Activated T-cell treated with anti-CD3 and anti-CD28 coated beads for 24 hours (primary cell): ENCODE measurements at regions not wholly inside any gene's neighbourhood (a gene's known extent, or its start where the extent isn't known, plus 50 kb on each side); places are given as distances from the start of the nearest gene placed in this dataset.

Experiments used
- DNase-seq: peaks from one replicate; pipeline ENCODE4 v3.0.0-alpha.2; 2020; ENCODE audit warnings: low read depth

- DNase-seq = no peak
These were observed 175.5 kb upstream of the TUT7 start for GRCh38 chr9:86529496-86530275.

- DNase-seq = no peak
These were observed 171.8 kb upstream of the TUT7 start for GRCh38 chr9:86526021-86526420.

- DNase-seq = no peak
These were observed 171.0 kb upstream of the TUT7 start for GRCh38 chr9:86525182-86525581.

GRCh38 chr9:86521977-86522376 lies 167.8 kb upstream of the TUT7 start:
- no peak for DNase-seq

GRCh38 chr9:86521322-86521721 lies 167.1 kb upstream of the TUT7 start:
- DNase-seq = no peak

GRCh38 chr9:86519066-86519615 lies 164.9 kb upstream of the TUT7 start:
- no peak for DNase-seq

GRCh38 chr9:86517475-86517874 lies 163.3 kb upstream of the TUT7 start:
- DNase-seq = no peak

GRCh38 chr9:86516564-86516963 lies 162.4 kb upstream of the TUT7 start:
- DNase-seq = no peak

- DNase-seq = no peak
These were observed 161.0 kb upstream of the TUT7 start for GRCh38 chr9:86515221-86515620.

- DNase-seq = no peak
These were observed 159.2 kb upstream of the TUT7 start for GRCh38 chr9:86513429-86513828.

GRCh38 chr9:86512929-86513328 lies 158.7 kb upstream of the TUT7 start:
- no peak for DNase-seq

- no peak for DNase-seq
These were observed 157.6 kb upstream of the TUT7 start for GRCh38 chr9:86511614-86512360.

GRCh38 chr9:86508208-86508903 lies 154.1 kb upstream of the TUT7 start:
- no peak for DNase-seq

- no peak for DNase-seq
These were observed 153.0 kb upstream of the TUT7 start for GRCh38 chr9:86507212-86507630.

GRCh38 chr9:86503942-86504341 lies 149.7 kb upstream of the TUT7 start:
- DNase-seq = no peak

GRCh38 chr9:86503314-86503713 lies 149.1 kb upstream of the TUT7 start:
- DNase-seq = no peak

GRCh38 chr9:86500667-86501435 lies 146.6 kb upstream of the TUT7 start:
- DNase-seq = no peak

- DNase-seq = no peak
These were observed 145.8 kb upstream of the TUT7 start for GRCh38 chr9:86500031-86500430.

GRCh38 chr9:86494644-86495111 lies 140.5 kb upstream of the TUT7 start:
- no peak for DNase-seq

- no peak for DNase-seq
These were observed 137.5 kb upstream of the TUT7 start for GRCh38 chr9:86491468-86492266.

GRCh38 chr9:86488794-86489193 lies 134.6 kb upstream of the TUT7 start:
- DNase-seq = no peak
